ENCODE measurements at regions not wholly inside any gene's neighbourhood (a gene's known extent, or its start where the extent isn't known, plus 50 kb on each side); places are given as distances from the start of the nearest gene placed in this dataset.
A peak's percentile ranks its signal among the peaks of the same experiment; 100 is the strongest.

DNA sequence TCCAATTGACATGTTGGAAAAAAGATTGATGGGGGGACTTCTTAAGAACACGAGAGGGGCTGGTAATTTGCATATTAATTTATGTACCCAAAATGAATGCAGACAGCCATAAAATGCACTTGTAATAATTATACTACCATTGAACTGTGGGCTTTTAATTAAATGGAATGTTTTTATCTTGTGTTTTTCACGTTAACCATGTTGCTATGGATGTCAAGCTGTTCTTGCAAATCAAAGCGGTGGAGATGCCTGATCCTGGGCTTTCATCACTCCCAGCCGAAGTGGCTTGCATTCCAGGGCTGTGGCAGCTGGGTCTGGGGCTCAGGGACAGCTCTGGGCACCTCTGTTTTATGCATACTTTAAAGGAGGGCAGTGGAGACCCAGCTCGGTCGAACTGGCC, 179.4 kb upstream of the TMTC4 start:
- no peaks in the 10 kb centered on the region for H4K20me1 ChIP-seq (ENCODE audit: low read depth)
- H2AFZ ChIP-seq (replicated peaks): peak overlapping the region; percentile 83
- H3K27me3 ChIP-seq: no peaks in the 10 kb centered on the region
- no peaks in the 10 kb centered on the region for H3K36me3 ChIP-seq
- peak; percentile 39 for DNase-seq (ENCODE audit: low spot score)
- no peak overlapping the region for H3K4me2 ChIP-seq
- Mint-ChIP-seq H3K27ac (no peak overlapping the region), H3K36me3 (no peaks in the 10 kb centered on the region), H3K4me1 (peaks cover 6% of the 10 kb centered on the region), H3K27me3 (ENCODE audit: insufficient read depth, low read depth) (peaks cover 4% of the 10 kb centered on the region), H3K9me3 (peaks cover 4% of the 10 kb centered on the region), H3K4me3 (no peak overlapping the region)
- H3K79me2 ChIP-seq (ENCODE audit: low read depth): no peaks in the 10 kb centered on the region
- H3K27ac ChIP-seq: no peak overlapping the region
- no peaks in the 10 kb centered on the region for H3K9me3 ChIP-seq (ENCODE audit: low read depth)
- TF ChIP-seq EZH2 (IDR thresholded peaks at IDR 0.05) (no peak), EZH2phosphoT487 (IDR thresholded peaks at IDR 0.05) (no peak)
- TF ChIP-seq, protein P1, sequence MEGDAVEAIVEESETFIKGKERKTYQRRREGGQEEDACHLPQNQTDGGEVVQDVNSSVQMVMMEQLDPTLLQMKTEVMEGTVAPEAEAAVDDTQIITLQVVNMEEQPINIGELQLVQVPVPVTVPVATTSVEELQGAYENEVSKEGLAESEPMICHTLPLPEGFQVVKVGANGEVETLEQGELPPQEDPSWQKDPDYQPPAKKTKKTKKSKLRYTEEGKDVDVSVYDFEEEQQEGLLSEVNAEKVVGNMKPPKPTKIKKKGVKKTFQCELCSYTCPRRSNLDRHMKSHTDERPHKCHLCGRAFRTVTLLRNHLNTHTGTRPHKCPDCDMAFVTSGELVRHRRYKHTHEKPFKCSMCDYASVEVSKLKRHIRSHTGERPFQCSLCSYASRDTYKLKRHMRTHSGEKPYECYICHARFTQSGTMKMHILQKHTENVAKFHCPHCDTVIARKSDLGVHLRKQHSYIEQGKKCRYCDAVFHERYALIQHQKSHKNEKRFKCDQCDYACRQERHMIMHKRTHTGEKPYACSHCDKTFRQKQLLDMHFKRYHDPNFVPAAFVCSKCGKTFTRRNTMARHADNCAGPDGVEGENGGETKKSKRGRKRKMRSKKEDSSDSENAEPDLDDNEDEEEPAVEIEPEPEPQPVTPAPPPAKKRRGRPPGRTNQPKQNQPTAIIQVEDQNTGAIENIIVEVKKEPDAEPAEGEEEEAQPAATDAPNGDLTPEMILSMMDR (IDR thresholded peaks at IDR 0.05): no peak
- H3F3A ChIP-seq (ENCODE audit: low read depth): no peaks in the 10 kb centered on the region
- peaks cover 11% of the 10 kb centered on the region for H3K4me1 ChIP-seq
- no peak overlapping the region for H3K4me3 ChIP-seq
- H3K9ac ChIP-seq: no peak overlapping the region

DNA sequence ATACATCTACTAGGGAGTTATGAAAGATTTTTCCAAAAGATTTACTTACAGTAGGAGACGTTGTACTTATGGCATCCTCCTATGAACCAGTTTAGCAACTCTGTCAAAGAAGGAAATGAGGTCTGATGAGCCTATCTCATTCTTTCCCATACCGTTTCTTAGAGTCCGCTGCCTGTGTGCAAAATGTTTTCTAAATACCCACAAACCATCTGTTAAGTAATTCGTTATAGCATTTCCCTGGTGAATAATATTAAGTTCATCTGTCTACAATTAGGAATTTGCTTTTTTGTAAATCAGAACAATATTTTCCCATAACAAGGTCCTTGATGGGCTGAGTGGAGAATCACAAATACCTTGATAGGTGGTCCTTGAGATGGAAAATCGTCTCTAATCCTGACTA, 178.8 kb upstream of the TMTC4 start:
- peaks cover 4% of the 10 kb centered on the region for H3K9me3 Mint-ChIP-seq
- H3K36me3 Mint-ChIP-seq: no peaks in the 10 kb centered on the region
- no peak overlapping the region for H3K4me3 ChIP-seq
- H3K4me3 Mint-ChIP-seq: no peak overlapping the region
- H3K27me3 Mint-ChIP-seq (ENCODE audit: insufficient read depth, low read depth): peaks cover 4% of the 10 kb centered on the region
- peaks cover 11% of the 10 kb centered on the region for H3K4me1 ChIP-seq
- H2AFZ ChIP-seq (replicated peaks): no peak overlapping the region
- H3K79me2 ChIP-seq (ENCODE audit: low read depth): no peaks in the 10 kb centered on the region
- H3K27me3 ChIP-seq: no peaks in the 10 kb centered on the region
- H3K4me1 Mint-ChIP-seq: peaks cover 6% of the 10 kb centered on the region
- H3K27ac Mint-ChIP-seq: no peak overlapping the region
- no peak overlapping the region for H3K27ac ChIP-seq
- DNase-seq (ENCODE audit: low spot score): no peak
- H3K4me2 ChIP-seq: no peak overlapping the region
- H3K9me3 ChIP-seq (ENCODE audit: low read depth): no peaks in the 10 kb centered on the region
- H3K9ac ChIP-seq: no peak overlapping the region
- H4K20me1 ChIP-seq (ENCODE audit: low read depth): no peaks in the 10 kb centered on the region
- TF ChIP-seq, protein P1 (IDR thresholded peaks at IDR 0.05): no peak
- no peak for TF ChIP-seq EZH2 (IDR thresholded peaks at IDR 0.05)
- TF ChIP-seq EZH2phosphoT487 (IDR thresholded peaks at IDR 0.05): no peak
- H3K36me3 ChIP-seq: no peaks in the 10 kb centered on the region
- H3F3A ChIP-seq (ENCODE audit: low read depth): no peaks in the 10 kb centered on the region

GRCh38 chr13:100852146-100852545, 177.6 kb upstream of the TMTC4 start:
- H3K9ac ChIP-seq: no peak overlapping the region
- Mint-ChIP-seq H3K4me1 (peaks cover 6% of the 10 kb centered on the region), H3K36me3 (no peaks in the 10 kb centered on the region), H3K9me3 (peaks cover 4% of the 10 kb centered on the region), H3K4me3 (no peak overlapping the region), H3K27ac (no peak overlapping the region), H3K27me3 (ENCODE audit: insufficient read depth, low read depth) (peaks cover 4% of the 10 kb centered on the region)
- H4K20me1 ChIP-seq (ENCODE audit: low read depth): no peaks in the 10 kb centered on the region
- no peak for DNase-seq (ENCODE audit: low spot score)
- no peak overlapping the region for H2AFZ ChIP-seq (replicated peaks)
- no peaks in the 10 kb centered on the region for H3K36me3 ChIP-seq
- H3K4me1 ChIP-seq: peaks cover 11% of the 10 kb centered on the region
- no peak overlapping the region for H3K27ac ChIP-seq
- no peak overlapping the region for H3K4me2 ChIP-seq
- H3K9me3 ChIP-seq (ENCODE audit: low read depth): no peaks in the 10 kb centered on the region
- H3K27me3 ChIP-seq: no peaks in the 10 kb centered on the region
- TF ChIP-seq EZH2 (IDR thresholded peaks at IDR 0.05): no peak
- TF ChIP-seq, protein P1 (IDR thresholded peaks at IDR 0.05): no peak
- no peak for TF ChIP-seq EZH2phosphoT487 (IDR thresholded peaks at IDR 0.05)
- H3F3A ChIP-seq (ENCODE audit: low read depth): no peaks in the 10 kb centered on the region
- H3K79me2 ChIP-seq (ENCODE audit: low read depth): no peaks in the 10 kb centered on the region
- H3K4me3 ChIP-seq: no peak overlapping the region
